Kidney (tissue), 13 donors: ENCODE measurements at regions not wholly inside any gene's neighbourhood (a gene's known extent, or its start where the extent isn't known, plus 50 kb on each side); places are given as distances from the start of the nearest gene placed in this dataset.

Source experiments
- DNase-seq, 5 donors: peaks; one replicate each; pipeline ENCODE4 v3.0.0-alpha.2; 2013 to 2020
- FAIRE-seq: peaks from 2 replicates; lab custom pipeline; 2012; peaks lifted over from hg19 to GRCh38; lab: Jason Lieb, UNC
- H3K27ac ChIP-seq, 2 donors: one replicate each; pipeline ENCODE4 v1.7.0; 2013; ENCODE audit warnings: low read depth in 2 of 2, low read length in 2 of 2, inconsistent platforms in 1 of 2
- H3K27me3 ChIP-seq: one replicate; pipeline ENCODE4 v1.7.1; 2013; ENCODE audit warnings: low read length, inconsistent platforms; ENCODE audit not compliant: control insufficient read depth, insufficient read depth
- H3K36me3 ChIP-seq, 3 donors: one replicate each; pipeline versions ENCODE4 v1.7.0 to v1.7.1; 2013; ENCODE audit warnings: low read length in 3 of 3, control low read depth in 1 of 3, inconsistent platforms in 1 of 3; ENCODE audit not compliant: insufficient read depth in 3 of 3, control insufficient read depth in 2 of 3
- H3K4me1 ChIP-seq, 3 donors: one replicate each; pipeline versions ENCODE4 v1.7.0 to v1.7.1; 2013; ENCODE audit warnings: low read length in 3 of 3, inconsistent platforms in 1 of 3, low read depth in 1 of 3; ENCODE audit not compliant: control insufficient read depth in 2 of 3, insufficient read depth in 2 of 3
- H3K4me3 ChIP-seq, 3 donors: one replicate each; pipeline versions ENCODE4 v1.7.0 to v1.8.1; 2013; ENCODE audit warnings: low read length in 3 of 3, control low read depth in 1 of 3, inconsistent platforms in 1 of 3
- H3K9ac ChIP-seq, 3 donors: one replicate each; pipeline versions ENCODE4 v1.7.0 to v1.7.1; 2013; ENCODE audit warnings: low read length in 3 of 3, control low read depth in 1 of 3, inconsistent platforms in 1 of 3
- H3K9me3 ChIP-seq, 3 donors: one replicate each; pipeline versions ENCODE4 v1.7.0 to v1.7.1; 2013; ENCODE audit warnings: low read length in 3 of 3, control low read depth in 1 of 3, inconsistent platforms in 1 of 3; ENCODE audit not compliant: control insufficient read depth in 2 of 3, insufficient read depth in 1 of 3
- intact Hi-C: fragments of 100-400 bp; cut with DNase I; formaldehyde crosslinking; loops from one replicate; pipeline ENCODE4 v1.11.1; 2022
- TF ChIP-seq, protein P1 (sequence below): IDR thresholded peaks from 3 replicates; pipeline ENCODE4 v1.5.1; 2012; ENCODE audit warnings: mild to moderate bottlenecking, moderate library complexity, borderline replicate concordance; ENCODE audit not compliant: insufficient read depth; ENCODE audit errors: extremely low read depth
- donor health status: control.
- donor health status: control.
- donor health status: control.
- donor health status: control.
- donor health status: control.
- donor health status: DM: yes; HTN: yes; CAD: no.
- donor health status: Normal renal cell carcinoma (clear cell type).

GRCh38 chr17:14407541-14407940, 106.7 kb downstream of the HS3ST3B1 start:
- FAIRE-seq (no peak), DNase-seq (no peak)
- Histone ChIP-seq H3K27ac (no peak overlapping the region), H3K9me3 (no peaks in the 10 kb centered on the region), H3K4me3 (no peak overlapping the region), H3K36me3 (no peaks in the 10 kb centered on the region), H3K9ac (no peak overlapping the region), H3K27me3 (no peaks in the 10 kb centered on the region), H3K4me1 (no peaks in the 10 kb centered on the region)
- intact Hi-C loops, result no loop called here
- TF ChIP-seq, protein P1, sequence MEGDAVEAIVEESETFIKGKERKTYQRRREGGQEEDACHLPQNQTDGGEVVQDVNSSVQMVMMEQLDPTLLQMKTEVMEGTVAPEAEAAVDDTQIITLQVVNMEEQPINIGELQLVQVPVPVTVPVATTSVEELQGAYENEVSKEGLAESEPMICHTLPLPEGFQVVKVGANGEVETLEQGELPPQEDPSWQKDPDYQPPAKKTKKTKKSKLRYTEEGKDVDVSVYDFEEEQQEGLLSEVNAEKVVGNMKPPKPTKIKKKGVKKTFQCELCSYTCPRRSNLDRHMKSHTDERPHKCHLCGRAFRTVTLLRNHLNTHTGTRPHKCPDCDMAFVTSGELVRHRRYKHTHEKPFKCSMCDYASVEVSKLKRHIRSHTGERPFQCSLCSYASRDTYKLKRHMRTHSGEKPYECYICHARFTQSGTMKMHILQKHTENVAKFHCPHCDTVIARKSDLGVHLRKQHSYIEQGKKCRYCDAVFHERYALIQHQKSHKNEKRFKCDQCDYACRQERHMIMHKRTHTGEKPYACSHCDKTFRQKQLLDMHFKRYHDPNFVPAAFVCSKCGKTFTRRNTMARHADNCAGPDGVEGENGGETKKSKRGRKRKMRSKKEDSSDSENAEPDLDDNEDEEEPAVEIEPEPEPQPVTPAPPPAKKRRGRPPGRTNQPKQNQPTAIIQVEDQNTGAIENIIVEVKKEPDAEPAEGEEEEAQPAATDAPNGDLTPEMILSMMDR, result no peak

GRCh38 chr17:14405189-14405588, 104.3 kb downstream of the HS3ST3B1 start:
- intact Hi-C loops, result no loop called here
- FAIRE-seq, result no peak
- no peaks in the 10 kb centered on the region for H3K4me1 ChIP-seq

More at GRCh38 chr17:14405189-14405588, 104.3 kb downstream of the HS3ST3B1 start:
- Histone ChIP-seq H3K4me3 (no peak overlapping the region), H3K36me3 (no peaks in the 10 kb centered on the region), H3K27ac (no peak overlapping the region), H3K9ac (no peak overlapping the region), H3K9me3 (no peaks in the 10 kb centered on the region), H3K27me3 (no peaks in the 10 kb centered on the region)
- no peak for DNase-seq
- TF ChIP-seq, protein P1, result no peak
